GM18502 (cell line): ENCODE measurements at regions not wholly inside any gene's neighbourhood (a gene's known extent, or its start where the extent isn't known, plus 50 kb on each side); places are given as distances from the start of the nearest gene placed in this dataset.

Experiments
- ATAC-seq: cut with Tn5 transposase; IDR thresholded peaks from one replicate; pipeline ENCODE4 v1.9.1; 2021; ENCODE audit warnings: mild to moderate bottlenecking; ENCODE audit not compliant: unreplicated experiment, poor library complexity

DNA sequence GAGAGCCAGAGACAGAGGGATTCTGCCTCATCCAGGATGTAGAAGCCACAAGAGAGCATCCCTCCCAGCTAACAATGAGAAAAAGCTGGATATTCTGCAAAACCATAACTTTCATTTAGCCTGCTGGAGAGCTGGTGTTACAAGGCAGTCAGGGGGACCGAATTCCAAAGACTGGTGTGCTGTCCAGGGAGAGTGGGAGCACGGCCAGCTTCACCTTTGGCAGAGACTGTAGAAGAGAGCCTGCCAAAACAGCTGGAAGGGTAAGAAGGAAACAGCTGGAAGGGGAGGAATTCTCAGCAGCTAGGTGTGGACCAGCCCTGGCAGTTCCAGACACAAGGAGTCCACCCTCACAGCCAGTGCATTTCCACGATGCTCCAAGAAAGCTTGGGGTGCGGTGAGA, 109.9 kb upstream of the LINGO1 start:
- ATAC-seq = no peak

DNA sequence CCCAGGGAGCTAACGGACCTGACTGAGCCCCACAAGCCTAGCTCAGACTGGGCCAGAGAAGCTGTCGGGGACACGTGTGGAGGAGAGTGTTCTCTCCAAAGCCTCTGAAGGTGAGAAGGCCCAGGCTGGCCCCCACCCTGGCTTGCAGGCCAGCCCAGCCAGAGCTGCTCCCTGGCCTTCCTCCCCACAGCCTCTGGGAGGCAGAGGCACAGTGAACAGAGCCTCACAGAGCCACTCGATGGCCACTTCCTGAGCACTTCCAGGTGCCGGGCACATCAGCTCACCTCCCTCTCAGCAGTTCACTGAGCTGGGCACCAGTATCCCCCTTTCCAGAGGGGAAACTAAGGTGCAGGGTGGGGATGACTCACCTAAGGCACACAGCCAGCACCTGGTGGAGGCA, 109.4 kb upstream of the LINGO1 start:
- ATAC-seq = no peak

DNA sequence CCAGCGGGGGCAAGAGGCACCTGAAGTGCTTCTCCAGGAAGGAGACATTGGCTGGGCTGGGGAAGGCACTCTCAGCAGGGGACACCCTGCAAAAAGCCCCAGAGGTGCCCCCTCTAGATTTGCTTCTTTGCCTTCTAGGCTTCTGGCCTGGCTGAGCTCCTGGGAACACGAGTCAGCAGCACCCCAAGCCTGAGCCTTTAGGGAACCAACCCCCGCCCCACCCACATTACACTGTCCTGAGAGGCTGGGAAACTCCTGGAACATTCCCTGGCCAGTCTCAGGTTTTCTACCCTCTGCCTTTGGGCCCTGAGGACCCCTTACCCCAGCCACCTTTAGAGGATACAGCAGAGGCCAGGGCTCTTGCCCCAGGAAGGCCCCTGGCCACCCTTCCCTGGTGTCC, 108.4 kb upstream of the LINGO1 start:
- no peak for ATAC-seq

DNA sequence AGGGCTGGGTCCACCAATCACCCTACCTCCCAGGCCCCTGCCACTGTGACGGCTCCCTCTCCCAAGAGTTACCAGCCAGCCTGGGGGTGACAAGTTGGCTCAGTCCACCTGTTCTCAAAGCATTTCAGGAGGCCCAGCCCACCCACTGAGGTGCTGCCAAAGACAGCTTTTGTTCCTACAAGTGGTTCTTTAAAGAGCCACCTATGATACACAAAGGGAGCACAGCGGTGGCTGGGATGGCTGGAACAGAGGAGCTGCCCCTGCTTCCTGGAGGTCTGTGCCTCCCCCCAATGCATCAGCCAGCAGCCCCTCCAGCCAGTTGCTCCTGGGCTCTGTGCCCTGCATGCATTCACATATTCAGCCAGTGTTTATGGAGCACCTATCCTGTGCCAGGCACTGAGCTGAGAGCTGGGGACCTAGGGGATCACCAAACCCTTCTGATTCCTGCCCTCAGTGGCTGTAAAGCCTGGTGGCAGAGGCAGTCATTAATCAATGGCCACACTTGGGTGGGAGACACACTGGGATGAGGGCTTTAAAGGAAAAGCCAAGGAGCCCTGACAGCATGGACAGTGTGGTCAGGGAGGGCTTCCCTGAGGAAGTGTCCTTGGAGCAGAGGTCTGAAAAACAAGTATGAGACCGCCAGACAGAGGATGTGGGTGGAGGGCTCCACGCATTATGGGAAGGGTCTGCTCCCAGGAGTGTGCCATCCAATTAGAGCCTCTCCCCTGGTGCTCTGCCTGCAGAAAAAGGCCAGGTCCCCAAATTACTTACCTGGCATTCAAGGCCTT, 107.1 kb upstream of the LINGO1 start:
- no peak for ATAC-seq

DNA sequence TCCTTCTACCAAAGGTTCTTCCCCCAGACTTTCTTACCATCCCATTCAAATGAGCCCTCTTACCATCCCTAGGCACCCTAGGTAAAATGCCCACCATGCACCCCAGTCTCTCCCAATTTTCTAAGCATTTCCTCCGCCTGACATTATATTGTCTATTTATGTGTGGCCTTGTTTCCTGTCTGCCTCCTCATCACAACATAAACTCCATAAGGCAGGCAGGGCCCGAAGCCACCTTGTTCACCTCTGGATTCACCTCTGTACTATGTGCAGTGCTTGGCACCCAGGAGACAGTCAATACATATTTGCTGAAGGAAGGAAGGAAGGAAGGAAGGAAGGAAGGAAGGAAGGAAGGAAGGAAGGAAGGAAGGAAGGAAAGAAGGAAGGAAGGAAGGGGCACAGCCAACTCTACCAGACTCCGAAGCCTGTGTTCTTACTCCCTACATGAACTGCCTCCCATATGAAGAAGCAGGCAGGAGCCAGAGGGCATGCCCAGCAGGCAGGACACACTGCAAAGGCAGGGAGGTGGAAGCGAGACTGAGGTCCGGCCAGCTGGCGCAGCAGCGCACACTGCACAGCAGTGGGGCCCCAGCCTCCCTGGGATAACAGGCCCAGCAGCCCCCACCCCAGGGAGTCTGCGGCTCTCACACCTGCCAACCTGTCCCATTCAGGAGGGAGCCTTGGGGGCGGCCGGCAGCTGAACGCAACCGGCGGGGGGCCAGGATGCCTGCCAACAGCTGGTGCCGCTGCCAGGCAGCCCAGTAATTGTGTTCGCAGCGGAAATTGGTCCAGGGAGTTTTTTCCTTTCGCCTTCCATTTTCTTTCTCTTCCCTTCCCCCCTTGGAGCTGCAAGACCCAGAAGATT, 106.0 kb upstream of the LINGO1 start:
- no peak for ATAC-seq

DNA sequence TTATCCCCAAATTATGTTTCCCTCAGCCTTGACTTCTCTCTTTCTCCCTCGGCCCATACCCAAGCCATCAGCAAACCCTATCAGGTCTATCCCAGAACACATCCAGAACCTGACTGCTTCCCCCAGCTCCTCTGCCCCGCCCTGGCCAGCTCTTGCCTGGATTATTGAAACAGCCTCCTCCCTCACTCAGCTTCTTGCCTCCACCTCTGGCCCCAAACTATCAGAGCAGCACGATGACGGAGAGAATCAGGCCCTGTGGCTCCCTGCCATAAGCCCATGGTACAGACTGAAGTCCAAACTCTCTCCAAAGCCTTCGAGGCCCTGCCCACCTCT, 105.3 kb upstream of the LINGO1 start:
- no peak for ATAC-seq

DNA sequence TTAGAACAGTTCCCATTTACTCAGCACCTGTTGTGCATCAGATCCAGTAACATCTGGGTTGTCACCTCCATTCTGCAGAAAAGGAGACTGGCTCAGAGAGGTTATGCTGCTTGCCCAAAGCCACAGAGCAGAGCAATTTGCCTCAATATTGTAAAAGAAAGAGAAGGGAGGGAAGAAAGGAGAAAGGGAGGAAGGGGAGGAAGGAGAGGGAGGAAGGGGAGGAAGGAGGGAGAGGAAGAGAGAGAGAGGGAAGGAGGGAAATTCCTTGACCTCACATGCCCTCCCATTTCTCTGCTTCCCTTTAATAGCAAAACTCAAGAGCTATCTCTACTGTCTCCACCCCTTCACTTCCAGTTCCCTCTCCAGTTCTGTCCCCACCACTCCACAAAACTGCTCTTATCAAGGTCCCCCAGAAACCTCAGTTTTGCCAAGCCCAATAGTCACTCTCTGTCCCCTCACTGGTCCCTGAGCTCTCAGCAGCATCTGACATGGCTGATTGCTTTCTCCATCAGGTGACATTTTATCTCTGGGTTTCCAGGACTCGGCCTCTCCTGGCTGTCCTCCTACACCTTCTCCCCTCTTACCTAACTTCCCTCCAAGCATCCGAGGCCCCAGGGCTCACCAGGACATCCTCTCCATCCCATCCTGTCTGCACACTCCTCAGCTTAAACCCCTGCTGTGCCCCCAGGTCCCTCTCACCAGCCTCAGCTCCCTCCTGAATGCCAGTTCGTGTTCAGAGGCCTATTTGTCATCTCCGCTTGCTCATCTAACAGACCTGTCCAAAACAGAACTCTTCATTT, 104.7 kb upstream of the LINGO1 start:
- no peak for ATAC-seq

DNA sequence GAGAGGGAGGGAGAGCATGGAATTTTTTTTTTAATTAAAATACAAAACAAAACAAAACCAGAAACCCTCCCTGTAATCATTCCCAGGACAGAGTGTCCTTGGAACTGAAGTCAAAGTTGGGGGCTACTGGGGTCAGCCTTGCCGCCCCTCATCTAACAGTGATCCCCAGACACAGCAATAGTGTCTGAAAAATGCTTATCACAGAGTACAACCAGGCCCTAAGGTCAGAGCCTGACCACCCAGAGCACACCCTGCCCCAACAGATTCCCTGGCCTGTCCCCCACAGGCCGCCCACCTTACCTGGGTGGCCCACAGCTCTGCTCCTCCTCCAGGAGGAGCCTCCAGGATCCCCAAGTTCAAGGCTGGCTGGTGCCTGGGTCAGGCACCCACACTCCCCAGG, 101.6 kb upstream of the LINGO1 start:
- ATAC-seq = no peak

DNA sequence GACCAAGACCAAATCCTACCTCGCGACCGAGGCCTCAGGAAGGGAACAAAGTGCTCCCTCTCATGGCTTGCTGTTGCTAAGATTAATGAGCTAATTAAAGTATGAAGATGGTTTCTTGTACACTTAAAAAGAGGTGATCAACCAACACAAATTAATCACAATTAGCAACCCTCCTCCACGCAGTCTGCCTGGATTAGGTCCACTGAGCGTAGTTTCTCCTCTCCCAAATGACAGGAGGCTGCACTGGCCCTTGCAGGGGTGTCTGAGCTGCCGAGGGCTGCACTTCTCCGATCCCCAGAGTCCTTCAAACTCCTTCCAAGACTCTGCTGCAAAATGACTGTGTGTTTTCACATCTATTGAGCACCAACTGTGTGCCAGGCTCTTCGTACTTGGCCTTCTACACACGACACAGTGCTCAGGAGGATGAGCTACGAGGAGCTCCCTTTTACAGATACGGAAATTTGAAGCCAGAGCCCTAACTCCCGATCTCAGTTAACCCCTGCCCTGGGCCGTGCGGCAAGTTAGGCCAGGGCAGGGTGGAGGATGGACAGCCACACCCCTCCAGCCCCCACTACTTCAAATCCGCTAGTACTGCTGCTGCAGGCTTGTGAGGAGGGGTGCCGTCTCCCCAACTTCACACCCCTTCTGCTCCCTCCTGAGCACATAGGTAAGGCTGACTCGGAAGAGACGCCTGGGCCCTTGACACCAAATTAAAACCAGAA, 101.0 kb upstream of the LINGO1 start:
- ATAC-seq = no peak

DNA sequence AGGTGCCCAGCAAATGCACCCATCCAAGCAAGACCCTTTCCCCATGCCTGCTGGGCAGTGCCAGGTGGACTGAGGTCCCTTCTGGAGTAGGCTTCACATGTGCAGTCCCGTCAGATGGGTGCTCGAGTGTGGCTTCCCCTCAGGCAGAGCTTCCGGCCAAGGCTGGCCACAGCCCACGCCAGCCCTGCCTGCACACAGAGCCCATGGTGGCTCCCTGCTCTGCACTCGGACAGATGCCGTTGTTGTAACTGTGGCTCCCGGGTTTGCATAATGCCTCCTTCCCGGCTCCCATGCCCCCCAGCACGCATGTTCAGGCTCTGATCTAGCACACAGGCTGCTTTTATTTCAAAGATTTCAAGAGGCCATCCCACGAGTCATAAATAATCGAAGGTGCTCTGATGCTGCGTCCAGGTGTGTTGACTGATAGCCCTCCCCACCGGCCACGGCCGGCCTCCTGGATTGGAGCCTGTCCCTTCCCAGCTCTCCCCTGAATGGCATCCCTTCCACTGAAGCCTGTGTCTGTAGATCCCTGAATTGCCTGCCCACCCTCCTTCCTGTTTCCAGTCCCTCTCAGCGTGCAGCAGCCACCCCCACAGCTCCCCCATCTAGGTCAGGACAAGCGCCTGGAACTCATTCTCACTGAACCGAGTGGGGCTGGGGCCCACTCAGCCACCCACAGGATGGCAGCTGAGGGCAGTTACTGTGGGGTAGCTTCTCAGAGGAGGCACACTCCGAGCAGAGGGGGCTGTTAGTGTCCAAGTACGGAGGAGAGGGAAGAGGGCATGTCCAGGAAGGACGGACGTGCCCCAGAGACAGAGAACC, 100.0 kb upstream of the LINGO1 start:
- no peak for ATAC-seq

DNA sequence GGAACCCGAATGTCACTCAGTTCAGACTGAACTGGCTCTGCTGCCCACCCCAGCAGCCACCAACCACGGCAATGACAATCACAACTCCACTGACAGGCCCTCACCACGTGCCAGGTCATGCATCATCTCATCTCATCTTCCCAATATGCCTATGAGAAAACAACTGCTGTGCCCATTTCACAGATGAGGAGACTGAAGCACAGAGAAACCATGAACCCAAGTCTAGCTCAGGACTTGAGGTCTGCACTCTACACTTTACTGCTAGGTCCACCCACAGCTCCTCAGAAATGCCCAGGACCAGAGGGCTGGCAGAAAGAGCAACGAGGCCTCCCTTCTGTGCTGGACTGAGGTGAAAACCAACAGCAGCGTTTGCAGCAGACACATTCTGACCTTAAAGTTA, 99.2 kb upstream of the LINGO1 start:
- ATAC-seq = no peak

DNA sequence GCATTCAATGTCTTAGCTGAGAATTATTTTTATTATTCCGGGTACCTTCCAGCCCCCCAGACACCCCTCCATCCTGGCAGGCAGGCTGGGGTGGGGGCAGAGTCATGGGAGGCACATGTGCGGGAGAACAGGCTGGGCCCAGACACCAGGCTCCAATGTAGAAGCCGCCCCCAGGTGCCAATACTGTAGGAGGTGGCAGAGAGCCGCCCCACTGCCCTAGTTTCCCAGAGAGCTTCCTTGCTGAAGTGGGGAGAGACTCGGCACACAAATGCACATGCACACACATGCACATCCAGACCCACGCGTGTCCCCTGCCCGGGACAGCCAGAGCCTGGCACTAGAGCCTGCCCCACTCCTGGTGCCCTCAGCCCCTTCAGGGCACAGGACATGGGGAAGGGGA, 98.4 kb upstream of the LINGO1 start:
- ATAC-seq = no peak

DNA sequence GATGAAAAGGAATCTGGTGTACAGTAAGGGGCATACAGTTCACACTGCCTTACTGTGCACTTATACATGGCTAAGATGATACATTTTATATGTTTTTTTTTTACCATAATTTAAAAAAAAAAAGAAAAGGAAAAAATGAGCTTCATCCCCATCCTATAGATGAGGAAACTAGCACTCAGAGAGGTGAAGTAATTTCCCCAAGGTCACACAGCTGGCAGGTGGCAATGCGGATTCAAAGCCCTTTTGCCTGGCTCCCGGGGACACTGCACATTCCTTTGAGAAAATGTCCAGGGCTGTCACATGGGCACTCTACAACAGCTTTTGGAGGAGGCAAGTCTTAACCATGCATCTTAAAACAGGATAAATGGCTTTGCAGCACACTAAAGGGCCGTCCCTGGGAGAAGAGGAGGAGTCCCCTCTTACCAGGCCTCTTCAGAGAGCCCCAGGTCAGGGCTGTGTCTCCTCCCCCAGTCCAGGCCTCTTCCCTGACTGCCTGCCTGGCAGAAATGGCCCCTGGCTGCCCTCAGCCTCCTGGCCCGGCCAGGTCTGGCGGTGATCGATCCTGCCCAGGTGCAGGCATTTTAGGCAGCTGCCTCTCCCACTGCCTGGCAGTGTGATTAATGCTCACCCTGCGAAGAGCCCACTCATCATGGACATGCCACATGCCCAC, 95.1 kb upstream of the LINGO1 start:
- ATAC-seq = no peak

DNA sequence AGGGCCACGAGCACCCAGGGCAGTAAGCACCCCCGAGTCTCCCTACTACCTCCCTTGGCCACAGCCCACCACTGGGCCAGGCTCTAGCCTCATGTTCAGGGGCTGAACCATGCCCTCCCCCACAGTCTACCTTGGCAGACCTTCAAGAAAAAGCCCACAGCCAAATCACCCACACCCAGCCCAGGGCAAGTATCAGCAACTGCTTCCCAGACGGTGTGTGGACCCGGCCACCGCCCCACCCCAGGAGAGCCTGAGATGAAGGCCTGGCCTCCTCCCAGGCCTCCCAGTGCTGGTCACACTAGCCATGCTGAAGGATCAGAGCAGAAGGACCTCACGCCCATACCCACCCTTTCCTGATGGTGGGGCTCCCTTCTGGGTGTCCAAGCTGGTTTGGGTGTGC, 92.0 kb upstream of the LINGO1 start:
- ATAC-seq = no peak

DNA sequence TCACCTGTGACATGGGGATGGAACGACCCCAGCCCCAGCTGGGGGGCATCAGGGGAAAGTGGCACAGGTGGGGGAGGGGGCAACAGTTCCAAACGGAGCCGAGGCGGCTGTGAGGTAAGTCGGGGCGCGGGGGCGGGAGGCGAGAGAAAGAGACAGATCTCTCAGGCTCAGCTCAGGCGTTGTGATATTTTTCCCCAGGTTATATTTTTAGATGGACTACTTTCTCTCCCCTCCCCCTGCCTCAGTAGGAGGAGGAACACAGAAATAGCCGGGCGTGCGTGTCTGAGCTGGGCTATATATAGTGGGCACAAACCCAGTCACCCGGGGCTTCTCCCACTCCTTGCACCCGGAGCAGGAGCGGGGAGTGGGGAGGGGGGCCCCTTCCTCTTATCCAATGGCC, 91.0 kb upstream of the LINGO1 start:
- no peak for ATAC-seq

DNA sequence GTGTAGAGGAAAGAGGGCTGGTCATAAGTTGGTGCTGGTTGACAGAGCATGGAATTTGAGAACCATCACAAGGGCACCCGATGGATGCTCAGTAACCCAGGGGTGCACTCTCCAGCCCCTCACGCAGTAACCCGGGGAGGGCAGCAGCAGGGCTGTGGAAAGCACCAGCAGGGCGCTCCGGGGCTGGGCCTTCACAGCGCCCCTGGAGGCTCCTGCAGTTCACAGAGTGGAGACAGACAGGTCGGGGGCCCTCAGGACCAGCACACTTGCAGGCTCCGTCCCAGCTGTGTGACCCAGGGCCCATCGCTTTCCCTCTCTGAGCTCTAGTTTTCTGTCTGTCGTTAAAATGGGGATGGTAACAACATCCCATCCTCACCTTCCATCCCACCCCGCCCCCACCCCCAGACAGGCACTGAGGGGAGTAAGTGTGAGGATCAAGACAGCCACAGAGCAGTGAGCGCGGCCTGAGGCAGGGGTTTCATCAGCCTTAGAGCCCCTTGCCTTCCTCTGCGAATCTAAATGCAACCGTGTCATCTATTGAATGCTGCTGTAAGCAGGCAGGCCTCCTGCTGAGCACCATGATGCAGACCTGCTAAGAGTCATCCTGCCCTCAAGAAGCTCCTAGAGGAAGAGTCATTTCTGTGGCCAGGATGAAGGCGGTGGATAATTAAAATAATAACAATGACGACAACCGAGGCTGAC, 90.2 kb upstream of the LINGO1 start:
- no peak for ATAC-seq

DNA sequence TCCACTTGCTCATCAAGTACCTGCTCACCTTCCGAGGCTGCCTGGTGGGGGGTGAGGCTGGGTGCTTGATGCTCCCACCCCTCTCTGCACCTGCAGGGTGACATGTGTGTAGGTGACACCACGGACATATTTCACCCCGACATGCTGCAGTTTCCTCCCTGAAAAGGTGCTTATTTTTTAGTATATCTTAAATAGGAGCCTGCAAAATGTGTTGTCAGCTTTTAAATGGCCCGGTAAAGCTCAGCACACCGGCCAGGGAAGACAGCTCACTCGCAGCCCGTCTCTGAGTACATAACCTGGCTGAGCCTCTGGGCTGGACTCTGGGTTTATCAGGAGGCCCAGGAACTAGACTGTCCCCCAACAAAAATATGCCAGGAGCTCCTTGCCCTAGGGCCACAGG, 89.3 kb upstream of the LINGO1 start:
- no peak for ATAC-seq

DNA sequence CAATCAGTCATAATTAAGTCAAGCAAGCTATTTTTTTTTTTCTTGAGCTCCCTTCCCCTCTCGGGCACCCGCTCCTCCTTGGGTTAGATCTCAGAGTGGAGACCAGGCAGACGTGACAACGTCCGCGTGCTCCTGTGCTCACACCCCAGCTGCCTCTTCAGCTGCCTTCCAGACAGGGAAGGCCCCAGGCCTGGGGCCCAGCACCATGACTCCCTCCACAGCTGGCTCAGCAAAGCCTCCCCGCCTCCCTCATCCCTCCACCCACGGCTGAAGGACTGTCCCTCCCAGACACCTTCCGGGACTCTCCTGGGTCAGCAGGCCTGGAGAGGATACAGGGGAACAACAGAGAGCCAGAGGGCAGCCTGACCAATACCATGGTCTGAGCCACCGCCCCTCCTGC, 87.9 kb upstream of the LINGO1 start:
- no peak for ATAC-seq

DNA sequence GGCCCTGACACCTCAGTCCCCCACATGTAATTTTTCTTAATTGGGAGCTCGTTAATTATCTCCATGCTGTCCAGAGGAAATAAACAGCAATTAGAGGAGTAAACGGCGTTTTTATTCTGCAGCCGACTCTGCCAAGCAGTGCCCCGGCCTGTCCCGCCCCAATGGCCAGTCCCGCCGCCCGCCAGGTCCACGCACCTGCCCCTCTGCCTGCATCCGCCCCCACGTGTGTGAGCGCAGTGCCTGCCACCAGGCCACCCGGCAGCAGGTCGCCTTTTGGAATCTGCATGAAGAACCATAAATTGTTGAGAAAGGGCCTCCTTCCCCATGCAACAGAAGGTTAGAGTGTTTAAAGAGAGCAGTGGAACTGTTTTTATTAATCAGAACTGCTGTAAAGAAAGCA, 87.5 kb upstream of the LINGO1 start:
- ATAC-seq = no peak
